ENCODE measurements at regions not wholly inside any gene's neighbourhood (a gene's known extent, or its start where the extent isn't known, plus 50 kb on each side); places are given as distances from the start of the nearest gene placed in this dataset.

DNA sequence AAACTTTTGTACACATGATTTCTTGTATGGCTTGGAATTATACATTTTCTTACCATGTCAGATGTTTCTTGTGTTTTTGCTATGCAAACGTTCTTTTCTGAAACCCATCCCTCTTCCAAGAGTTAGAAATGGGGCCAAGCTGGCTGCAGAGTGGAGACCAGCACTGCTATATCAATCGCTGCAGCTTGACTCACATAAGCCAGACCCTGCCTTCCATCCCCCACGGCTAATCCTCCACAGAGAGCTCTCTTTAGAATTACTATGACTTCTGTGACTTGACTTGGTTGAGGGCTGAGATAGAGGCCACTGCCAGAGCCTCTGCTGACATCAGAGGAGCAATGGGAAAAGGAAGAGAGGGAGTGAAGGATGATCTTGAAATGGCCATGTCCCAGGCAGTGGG lies 147.9 kb downstream of the DACT1 start:
- TF ChIP-seq GATA2 (CRISPR knock-in tag; IDR thresholded peaks at IDR 0.05) (no peak), MEF2A (IDR thresholded peaks at IDR 0.05; ENCODE audit: borderline replicate concordance, low read depth) (no peak), SIN3A (IDR thresholded peaks at IDR 0.05; ENCODE audit: borderline replicate concordance, low read depth, low read length) (no peak), POLR2AphosphoS5 (IDR thresholded peaks at IDR 0.05; ENCODE audit: low read depth, low read length) (no peak), RAD21 (IDR thresholded peaks at IDR 0.05; ENCODE audit: low read length) (no peak), EP300 (IDR thresholded peaks at IDR 0.05; ENCODE audit: borderline replicate concordance in 1 of 2, low read depth in 1 of 2, low read length in 1 of 2) (no peak), SMC3 (IDR thresholded peaks at IDR 0.05; ENCODE audit: low read depth, low read length) (no peak), YY1 (IDR thresholded peaks at IDR 0.05; ENCODE audit: low read depth) (no peak), CHD2 (IDR thresholded peaks at IDR 0.05; ENCODE audit: low read length, partially characterized antibody) (no peak), EZH2phosphoT487 (IDR thresholded peaks at IDR 0.05; ENCODE audit: borderline replicate concordance, low read depth) (no peak)
- TF ChIP-seq, protein P1, sequence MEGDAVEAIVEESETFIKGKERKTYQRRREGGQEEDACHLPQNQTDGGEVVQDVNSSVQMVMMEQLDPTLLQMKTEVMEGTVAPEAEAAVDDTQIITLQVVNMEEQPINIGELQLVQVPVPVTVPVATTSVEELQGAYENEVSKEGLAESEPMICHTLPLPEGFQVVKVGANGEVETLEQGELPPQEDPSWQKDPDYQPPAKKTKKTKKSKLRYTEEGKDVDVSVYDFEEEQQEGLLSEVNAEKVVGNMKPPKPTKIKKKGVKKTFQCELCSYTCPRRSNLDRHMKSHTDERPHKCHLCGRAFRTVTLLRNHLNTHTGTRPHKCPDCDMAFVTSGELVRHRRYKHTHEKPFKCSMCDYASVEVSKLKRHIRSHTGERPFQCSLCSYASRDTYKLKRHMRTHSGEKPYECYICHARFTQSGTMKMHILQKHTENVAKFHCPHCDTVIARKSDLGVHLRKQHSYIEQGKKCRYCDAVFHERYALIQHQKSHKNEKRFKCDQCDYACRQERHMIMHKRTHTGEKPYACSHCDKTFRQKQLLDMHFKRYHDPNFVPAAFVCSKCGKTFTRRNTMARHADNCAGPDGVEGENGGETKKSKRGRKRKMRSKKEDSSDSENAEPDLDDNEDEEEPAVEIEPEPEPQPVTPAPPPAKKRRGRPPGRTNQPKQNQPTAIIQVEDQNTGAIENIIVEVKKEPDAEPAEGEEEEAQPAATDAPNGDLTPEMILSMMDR (IDR thresholded peaks at IDR 0.05): no peak
